GM12892 (cell line): ENCODE measurements at regions not wholly inside any gene's neighbourhood (a gene's known extent, or its start where the extent isn't known, plus 50 kb on each side); places are given as distances from the start of the nearest gene placed in this dataset.

Source experiments
- POLR2A ChIP-seq: IDR thresholded peaks from 2 replicates; pipeline ENCODE4 v1.6.1; 2011; ENCODE audit warnings: low read depth, low read length, control low read depth
- POLR2AphosphoS5 ChIP-seq: IDR thresholded peaks from 2 replicates; pipeline ENCODE4 v1.6.1; 2011; ENCODE audit warnings: low read depth, low read length, control low read depth
- TAF1 ChIP-seq: IDR thresholded peaks from 2 replicates; pipeline ENCODE4 v1.6.1; 2011; ENCODE audit warnings: low read depth, mild to moderate bottlenecking, control low read depth, low read length, borderline replicate concordance

DNA sequence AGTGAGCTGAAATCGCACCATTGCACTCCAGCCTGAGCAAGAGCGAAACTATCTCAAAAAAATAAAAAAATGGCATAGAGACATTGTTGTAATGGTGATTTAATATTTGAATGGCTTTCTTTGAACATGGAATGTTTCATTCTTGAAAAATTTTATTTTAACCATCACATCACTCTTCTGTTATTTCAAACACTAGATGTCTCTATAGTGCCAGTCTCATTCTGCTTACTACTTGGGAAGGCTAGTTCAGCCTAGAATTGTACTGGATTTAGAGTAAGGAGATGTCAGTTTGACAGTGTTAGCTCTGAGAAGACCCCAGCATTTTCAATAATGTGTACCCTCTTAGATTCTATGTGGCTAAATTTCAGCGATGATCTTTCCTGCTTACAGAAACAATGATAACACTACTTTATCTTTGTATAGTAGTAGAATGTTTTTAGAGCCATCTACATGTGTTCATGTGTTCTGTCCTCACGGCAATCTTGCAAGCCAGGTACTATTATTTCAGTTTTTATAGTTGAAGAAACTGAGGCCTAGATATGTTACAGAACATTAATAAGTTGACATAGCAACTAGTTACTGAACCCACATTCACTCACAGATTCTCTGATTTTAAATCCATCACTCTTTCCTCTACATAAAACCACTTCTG lies 142.9 kb upstream of the ZSWIM2 start:
- TF ChIP-seq POLR2A, result no peak
- TF ChIP-seq POLR2AphosphoS5, result no peak
- TF ChIP-seq TAF1, result no peak
